ENCODE measurements at regions not wholly inside any gene's neighbourhood (a gene's known extent, or its start where the extent isn't known, plus 50 kb on each side); places are given as distances from the start of the nearest gene placed in this dataset.

GRCh38 chr13:25037057-25037813, 58.7 kb upstream of the PABPC3 start:
- H3K9me2 ChIP-seq (ENCODE audit: low read depth, low read length): no peaks in the 10 kb centered on the region
- H3K27ac ChIP-seq (ENCODE audit: low read depth, low read length, poor library complexity, severe bottlenecking): no peak overlapping the region
- H2AFZ ChIP-seq (ENCODE audit: low read length): no peak overlapping the region
- H3K9ac ChIP-seq (ENCODE audit: low read length): no peak overlapping the region
- H3K4me1 ChIP-seq (ENCODE audit: insufficient read depth, low read length, severe bottlenecking): no peaks in the 10 kb centered on the region
- no peak overlapping the region for H3K4me2 ChIP-seq (ENCODE audit: low read length)
- no peaks in the 10 kb centered on the region for H3K36me3 ChIP-seq (ENCODE audit: insufficient read depth, low read length)
- no peaks in the 10 kb centered on the region for H3F3A ChIP-seq (ENCODE audit: insufficient read depth, low read length)
- H4K20me1 ChIP-seq (ENCODE audit: insufficient read depth, low read length): no peaks in the 10 kb centered on the region
- H3K79me2 ChIP-seq (ENCODE audit: insufficient read depth, low read length): no peaks in the 10 kb centered on the region
- no peaks in the 10 kb centered on the region; the same call in 1 of the 2 replicates for H3K27me3 ChIP-seq (ENCODE audit: insufficient read depth, low read length)
- H3K4me3 ChIP-seq (ENCODE audit: low read depth, low read length, poor library complexity, severe bottlenecking): no peak overlapping the region
- H3K9me3 ChIP-seq (ENCODE audit: low read length): no peaks in the 10 kb centered on the region
- TF ChIP-seq CTCF (IDR thresholded peaks at IDR 0.05; ENCODE audit: low read length): peak; percentile 73
- no peak for TF ChIP-seq EZH2 (IDR thresholded peaks at IDR 0.05; ENCODE audit: borderline replicate concordance, low read length)

GRCh38 chr13:25042151-25042865, 53.6 kb upstream of the PABPC3 start:
- no peaks in the 10 kb centered on the region for H3K79me2 ChIP-seq (ENCODE audit: insufficient read depth, low read length)
- H3K4me1 ChIP-seq (ENCODE audit: insufficient read depth, low read length, severe bottlenecking): no peaks in the 10 kb centered on the region
- H3K9me3 ChIP-seq (ENCODE audit: low read length): no peaks in the 10 kb centered on the region
- TF ChIP-seq CTCF (IDR thresholded peaks at IDR 0.05; ENCODE audit: low read length) (no peak), EZH2 (IDR thresholded peaks at IDR 0.05; ENCODE audit: borderline replicate concordance, low read length) (no peak)
- no peak overlapping the region for H3K4me2 ChIP-seq (ENCODE audit: low read length)
- 0 out of 2 replicates have a peak, but pooled peaks cover 5% of the 10 kb centered on the region for H3K27me3 ChIP-seq (ENCODE audit: insufficient read depth, low read length)
- H3K36me3 ChIP-seq (ENCODE audit: insufficient read depth, low read length): no peaks in the 10 kb centered on the region
- H3K9ac ChIP-seq (ENCODE audit: low read length): no peak overlapping the region
- no peaks in the 10 kb centered on the region for H3K9me2 ChIP-seq (ENCODE audit: low read depth, low read length)
- no peak overlapping the region for H2AFZ ChIP-seq (ENCODE audit: low read length)
- H3K27ac ChIP-seq (ENCODE audit: low read depth, low read length, poor library complexity, severe bottlenecking): no peak overlapping the region
- no peaks in the 10 kb centered on the region for H3F3A ChIP-seq (ENCODE audit: insufficient read depth, low read length)
- H4K20me1 ChIP-seq (ENCODE audit: insufficient read depth, low read length): no peaks in the 10 kb centered on the region
- no peak overlapping the region for H3K4me3 ChIP-seq (ENCODE audit: low read depth, low read length, poor library complexity, severe bottlenecking)

- H3K9me3 ChIP-seq (ENCODE audit: low read length): no peaks in the 10 kb centered on the region
- no peaks in the 10 kb centered on the region for H3K4me1 ChIP-seq (ENCODE audit: insufficient read depth, low read length, severe bottlenecking)
- H3K27ac ChIP-seq (ENCODE audit: low read depth, low read length, poor library complexity, severe bottlenecking): no peak overlapping the region
- H2AFZ ChIP-seq (ENCODE audit: low read length): no peak overlapping the region
- 0 out of 2 replicates have a peak, but pooled peaks cover 5% of the 10 kb centered on the region for H3K27me3 ChIP-seq (ENCODE audit: insufficient read depth, low read length)
- H3K4me2 ChIP-seq (ENCODE audit: low read length): no peak overlapping the region
- no peaks in the 10 kb centered on the region for H3F3A ChIP-seq (ENCODE audit: insufficient read depth, low read length)
- no peaks in the 10 kb centered on the region for H4K20me1 ChIP-seq (ENCODE audit: insufficient read depth, low read length)
- no peaks in the 10 kb centered on the region for H3K79me2 ChIP-seq (ENCODE audit: insufficient read depth, low read length)
- no peak overlapping the region for H3K4me3 ChIP-seq (ENCODE audit: low read depth, low read length, poor library complexity, severe bottlenecking)
- no peak overlapping the region for H3K9ac ChIP-seq (ENCODE audit: low read length)
- H3K9me2 ChIP-seq (ENCODE audit: low read depth, low read length): no peaks in the 10 kb centered on the region
- TF ChIP-seq CTCF (IDR thresholded peaks at IDR 0.05; ENCODE audit: low read length) (no peak), EZH2 (IDR thresholded peaks at IDR 0.05; ENCODE audit: borderline replicate concordance, low read length) (no peak)
- no peaks in the 10 kb centered on the region for H3K36me3 ChIP-seq (ENCODE audit: insufficient read depth, low read length)
Measured at GRCh38 chr13:25044071-25044470, 51.9 kb upstream of the PABPC3 start.
